Activated T-cell treated with anti-CD3 and anti-CD28 coated beads, Interleukin-2, amount 50 U/mL, for 72 hours (primary cell): ENCODE measurements at regions not wholly inside any gene's neighbourhood (a gene's known extent, or its start where the extent isn't known, plus 50 kb on each side); places are given as distances from the start of the nearest gene placed in this dataset.

Experiments
- ATAC-seq, 2 donors: fragments of 150-1000 bp; cut with Tn5 transposase; replicated peaks in 1 of 2; 2 replicates each; pipeline ENCODE4 v1.10.0; 2021; ENCODE audit warnings: moderate library complexity in 2 of 2, mild to moderate bottlenecking in 1 of 2
- DNase-seq, 2 donors: peaks; one replicate each; pipeline ENCODE4 v3.0.0; 2021 to 2022; ENCODE audit warnings: mixed read lengths in 1 of 2
- H3K27ac Mint-ChIP-seq: one replicate; pipeline ENCODE4 v1.8.0; 2022; ENCODE audit warnings: mild to moderate bottlenecking, moderate library complexity, mixed read lengths
- H3K27me3 Mint-ChIP-seq: one replicate; pipeline ENCODE4 v1.8.0; 2022; ENCODE audit warnings: low read depth, mixed read lengths
- H3K36me3 Mint-ChIP-seq, 2 donors: one replicate each; pipeline ENCODE4 v1.8.0; 2022; ENCODE audit warnings: mixed read lengths in 2 of 2, mild to moderate bottlenecking in 1 of 2; ENCODE audit not compliant: insufficient read depth in 2 of 2
- H3K4me1 Mint-ChIP-seq: one replicate; pipeline ENCODE4 v1.8.0; 2022; ENCODE audit warnings: low read depth, mixed read lengths
- H3K4me3 Mint-ChIP-seq, 2 donors: one replicate each; pipeline ENCODE4 v1.8.0; 2022; ENCODE audit warnings: mild to moderate bottlenecking in 2 of 2, mixed read lengths in 2 of 2, moderate library complexity in 2 of 2
- H3K9me3 Mint-ChIP-seq, 2 donors: one replicate each; pipeline ENCODE4 v1.8.0; 2022; ENCODE audit warnings: mixed read lengths in 2 of 2

- Mint-ChIP-seq H3K36me3 (no peaks in the 10 kb centered on the region), H3K4me3 (no peak overlapping the region), H3K4me1 (no peaks in the 10 kb centered on the region), H3K27ac (no peak overlapping the region), H3K27me3 (no peaks in the 10 kb centered on the region), H3K9me3 (no peaks in the 10 kb centered on the region)
- ATAC-seq (no peak), DNase-seq (no peak)
These were observed 55.0 kb downstream of the RPL37A start for GRCh38 chr2:216553482-216554240.

DNA sequence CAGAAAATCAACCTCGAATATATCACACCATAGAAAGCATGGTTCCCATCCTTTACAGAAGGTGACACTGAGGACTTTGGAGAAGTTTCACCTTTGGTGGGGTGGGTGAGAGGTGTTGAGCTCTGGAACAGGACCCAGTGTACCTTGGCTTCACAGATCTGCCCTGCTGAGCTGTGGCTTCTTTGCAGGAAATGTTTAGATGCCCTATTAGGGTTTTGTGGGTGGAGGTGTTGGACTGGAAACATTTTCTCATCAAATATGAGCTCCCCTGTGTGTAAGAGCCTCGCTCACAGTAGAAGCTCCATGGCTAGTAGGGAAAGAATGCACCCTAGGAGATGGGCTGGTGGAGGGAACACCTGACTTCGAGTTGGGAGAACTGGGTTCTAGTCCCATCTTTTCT is 55.6 kb downstream of the RPL37A start:
- Mint-ChIP-seq H3K27ac (no peak overlapping the region), H3K36me3 (no peaks in the 10 kb centered on the region), H3K27me3 (no peaks in the 10 kb centered on the region), H3K4me1 (no peaks in the 10 kb centered on the region), H3K9me3 (no peaks in the 10 kb centered on the region), H3K4me3 (no peak overlapping the region)
- DNase-seq = no peak
- no peak for ATAC-seq

GRCh38 chr2:216554755-216555154 is 56.1 kb downstream of the RPL37A start:
- Mint-ChIP-seq H3K36me3 (no peaks in the 10 kb centered on the region), H3K27me3 (no peaks in the 10 kb centered on the region), H3K4me3 (no peak overlapping the region), H3K27ac (no peak overlapping the region), H3K4me1 (no peaks in the 10 kb centered on the region), H3K9me3 (no peaks in the 10 kb centered on the region)
- ATAC-seq = no peak
- no peak for DNase-seq

DNA sequence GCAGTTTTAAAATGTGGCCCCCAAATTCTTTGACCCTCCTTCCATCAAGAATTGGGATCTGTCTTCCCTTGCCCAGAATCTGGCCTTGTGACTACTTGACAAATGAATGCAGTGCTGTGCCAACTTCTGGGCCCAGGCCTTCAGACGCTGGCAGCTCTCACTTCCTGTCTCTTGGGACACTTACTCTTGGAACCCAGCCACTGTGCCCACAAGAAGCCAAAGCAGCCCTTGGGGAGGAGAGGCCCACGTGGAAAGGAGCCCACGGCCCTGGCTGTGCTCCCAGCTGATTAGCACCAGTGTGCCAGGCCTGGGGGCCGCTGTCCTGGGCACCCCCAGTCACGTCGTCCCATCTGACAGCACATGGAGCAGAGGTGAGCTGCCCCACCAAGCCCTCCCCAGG is 56.6 kb downstream of the RPL37A start:
- Mint-ChIP-seq H3K27ac (no peak overlapping the region), H3K9me3 (no peaks in the 10 kb centered on the region), H3K4me3 (no peak overlapping the region), H3K27me3 (no peaks in the 10 kb centered on the region), H3K4me1 (no peaks in the 10 kb centered on the region), H3K36me3 (no peaks in the 10 kb centered on the region)
- ATAC-seq (no peak), DNase-seq (no peak)

DNA sequence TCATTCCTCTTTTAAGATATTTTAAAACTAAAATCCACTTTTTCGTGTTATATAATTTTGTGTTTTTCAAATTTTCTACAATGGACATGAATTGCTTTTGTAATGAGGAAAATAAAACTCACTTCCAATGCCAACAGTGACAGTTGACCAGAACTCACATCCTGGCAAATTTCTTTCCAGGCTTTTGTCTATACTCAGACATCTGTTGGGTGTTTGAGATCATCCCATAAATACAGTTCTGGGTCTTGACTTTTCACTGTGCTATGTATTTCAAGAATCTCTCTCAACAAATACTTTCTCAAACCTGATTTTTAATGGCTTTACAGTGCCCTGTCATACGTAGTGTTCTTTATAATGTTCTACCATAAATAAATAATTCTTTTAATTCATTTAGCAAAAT is 57.6 kb downstream of the RPL37A start:
- no peak for DNase-seq
- peaks cover 3% of the 10 kb centered on the region for H3K27me3 Mint-ChIP-seq
- H3K4me1 Mint-ChIP-seq = no peaks in the 10 kb centered on the region
- no peaks in the 10 kb centered on the region for H3K36me3 Mint-ChIP-seq
- H3K4me3 Mint-ChIP-seq = no peak overlapping the region
- no peaks in the 10 kb centered on the region for H3K9me3 Mint-ChIP-seq
- no peak overlapping the region for H3K27ac Mint-ChIP-seq
- ATAC-seq = no peak

DNA sequence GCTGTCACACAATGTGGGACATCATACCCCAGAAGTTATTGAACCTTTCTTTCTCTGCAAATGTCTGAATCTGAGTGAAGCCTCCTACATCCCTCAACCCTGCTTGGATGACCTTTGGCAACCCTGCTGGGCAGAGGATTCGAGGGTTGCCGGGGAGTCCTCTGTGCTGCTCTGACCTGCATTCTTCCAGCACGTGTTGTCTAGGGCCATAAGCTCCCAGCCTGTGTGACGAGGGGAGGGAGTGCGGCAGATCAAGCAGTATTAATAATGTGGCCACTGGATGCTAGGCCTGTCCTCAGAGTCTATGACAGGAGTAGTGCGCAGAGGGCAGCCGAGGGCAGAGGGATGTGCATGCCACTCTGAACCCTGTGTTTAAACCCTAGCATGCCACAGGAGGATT is 58.8 kb downstream of the RPL37A start:
- no peak for DNase-seq
- Mint-ChIP-seq H3K27ac (no peak overlapping the region), H3K27me3 (peaks cover 6% of the 10 kb centered on the region), H3K4me3 (no peak overlapping the region), H3K36me3 (no peaks in the 10 kb centered on the region), H3K9me3 (no peaks in the 10 kb centered on the region), H3K4me1 (no peaks in the 10 kb centered on the region)
- ATAC-seq = no peak

- ATAC-seq = no peak
- no peak overlapping the region for H3K4me3 Mint-ChIP-seq
- no peak overlapping the region for H3K27ac Mint-ChIP-seq
- H3K4me1 Mint-ChIP-seq = no peaks in the 10 kb centered on the region
- DNase-seq = no peak
- no peaks in the 10 kb centered on the region for H3K9me3 Mint-ChIP-seq
- H3K36me3 Mint-ChIP-seq = no peaks in the 10 kb centered on the region
- H3K27me3 Mint-ChIP-seq = peaks cover 6% of the 10 kb centered on the region
These were observed 59.2 kb downstream of the RPL37A start for GRCh38 chr2:216557820-216558219.

DNA sequence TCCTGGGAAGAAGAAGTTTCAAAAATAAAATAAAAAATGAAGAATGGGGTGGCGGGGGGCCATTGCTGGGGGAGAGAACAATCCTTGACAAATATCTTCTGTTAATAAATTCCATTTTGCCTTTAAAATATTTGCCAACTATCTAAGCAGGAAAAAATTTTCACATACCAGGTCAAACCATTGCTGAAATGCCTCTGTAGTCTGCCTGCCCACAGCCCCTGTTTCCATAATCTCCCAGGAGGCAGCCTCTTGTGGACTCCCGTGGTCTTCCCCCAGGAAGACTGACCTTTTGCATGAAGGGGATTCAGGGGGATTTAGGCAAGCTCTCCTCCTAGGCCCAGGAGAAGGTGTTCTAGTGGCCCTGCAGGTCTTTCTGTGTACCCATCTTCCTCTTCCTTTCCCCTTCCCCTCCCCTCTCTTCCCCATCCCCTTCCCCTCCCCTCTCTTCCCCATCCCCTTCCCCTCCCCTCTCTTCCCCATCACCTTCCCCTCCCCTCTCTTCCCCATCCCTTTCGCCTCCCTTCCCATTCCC is 61.0 kb downstream of the RPL37A start:
- no peak for DNase-seq
- no peak for ATAC-seq
- H3K4me1 Mint-ChIP-seq = no peaks in the 10 kb centered on the region
- H3K4me3 Mint-ChIP-seq = no peak overlapping the region
- peaks cover 6% of the 10 kb centered on the region for H3K27me3 Mint-ChIP-seq
- H3K9me3 Mint-ChIP-seq = peaks cover 0 to 1% of the 10 kb centered on the region in 2 donors
- H3K36me3 Mint-ChIP-seq = no peaks in the 10 kb centered on the region
- no peak overlapping the region for H3K27ac Mint-ChIP-seq

DNA sequence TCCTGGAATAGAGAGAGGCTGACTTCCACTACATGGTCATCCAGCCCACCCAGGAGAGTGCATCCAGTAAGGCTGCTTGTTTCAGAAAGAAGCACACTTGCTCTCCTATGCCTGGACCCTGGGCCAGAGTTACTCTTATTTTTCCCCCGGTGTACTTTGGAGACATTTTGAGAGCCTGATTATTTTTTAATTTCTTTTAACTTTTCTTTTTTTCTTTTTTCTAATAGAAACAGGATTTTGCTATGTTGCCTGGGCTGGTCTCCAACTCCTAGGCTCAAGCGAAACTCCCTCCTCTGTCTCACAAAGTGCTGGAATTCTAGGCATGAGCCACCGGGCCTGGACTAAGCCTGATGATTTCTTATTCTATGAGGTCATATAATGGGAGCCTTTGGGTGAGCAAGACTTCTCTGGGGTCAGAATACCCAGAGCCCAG is 62.2 kb downstream of the RPL37A start:
- Mint-ChIP-seq H3K9me3 (peaks cover 0 to 1% of the 10 kb centered on the region in 2 donors), H3K27me3 (peaks cover 6% of the 10 kb centered on the region), H3K27ac (no peak overlapping the region), H3K36me3 (no peaks in the 10 kb centered on the region), H3K4me3 (no peak overlapping the region), H3K4me1 (no peaks in the 10 kb centered on the region)
- DNase-seq (no peak), ATAC-seq (no peak)

GRCh38 chr2:216562696-216563435 is 64.2 kb downstream of the RPL37A start:
- DNase-seq (no peak), ATAC-seq (no peak)
- H3K27ac Mint-ChIP-seq = no peak overlapping the region
- peaks cover 0 to 1% of the 10 kb centered on the region in 2 donors for H3K9me3 Mint-ChIP-seq
- no peaks in the 10 kb centered on the region for H3K4me1 Mint-ChIP-seq
- H3K27me3 Mint-ChIP-seq = peaks cover 6% of the 10 kb centered on the region
- no peak overlapping the region for H3K4me3 Mint-ChIP-seq
- no peaks in the 10 kb centered on the region for H3K36me3 Mint-ChIP-seq

GRCh38 chr2:216563646-216564045 is 65.0 kb downstream of the RPL37A start:
- H3K9me3 Mint-ChIP-seq = peaks cover 0 to 1% of the 10 kb centered on the region in 2 donors
- ATAC-seq = no peak

GRCh38 chr2:216564611-216565010 is 66.0 kb downstream of the RPL37A start:
- Mint-ChIP-seq H3K4me3 (no peak overlapping the region), H3K27ac (no peak overlapping the region), H3K4me1 (no peaks in the 10 kb centered on the region), H3K9me3 (peaks cover 0 to 1% of the 10 kb centered on the region in 2 donors), H3K36me3 (no peaks in the 10 kb centered on the region), H3K27me3 (peaks cover 15% of the 10 kb centered on the region)
- ATAC-seq = no peak
- no peak for DNase-seq

More at GRCh38 chr2:216563646-216564045, 65.0 kb downstream of the RPL37A start:
- Mint-ChIP-seq H3K27ac (no peak overlapping the region), H3K27me3 (peaks cover 6% of the 10 kb centered on the region), H3K4me1 (no peaks in the 10 kb centered on the region), H3K36me3 (no peaks in the 10 kb centered on the region), H3K4me3 (no peak overlapping the region)
- no peak for DNase-seq

- ATAC-seq = no peak
- Mint-ChIP-seq H3K4me1 (no peaks in the 10 kb centered on the region), H3K27me3 (peaks cover 14% of the 10 kb centered on the region), H3K27ac (no peak overlapping the region), H3K36me3 (no peaks in the 10 kb centered on the region), H3K9me3 (peaks cover 0 to 1% of the 10 kb centered on the region in 2 donors), H3K4me3 (no peak overlapping the region)
- DNase-seq = no peak
These were observed 67.3 kb upstream of the IGFBP2 start for GRCh38 chr2:216565956-216566355.
